HG03135 (cell line): ENCODE measurements at regions not wholly inside any gene's neighbourhood (a gene's known extent, or its start where the extent isn't known, plus 50 kb on each side); places are given as distances from the start of the nearest gene placed in this dataset.
"Not testable (repeated sequence)": the region's sequence is repeated elsewhere in the genome, so short reads cannot be mapped to it uniquely, and the experiment has no call there.

Experiments
- ATAC-seq: cut with Tn5 transposase; IDR thresholded peaks from one replicate; pipeline ENCODE4 v1.9.1; 2021; ENCODE audit warnings: mild to moderate bottlenecking, moderate library complexity; ENCODE audit not compliant: unreplicated experiment

GRCh38 chrX:87078231-87078630 lies 439.4 kb upstream of the KLHL4 start:
- ATAC-seq, result no peak

- ATAC-seq, result no peak
These were observed 419.1 kb upstream of the KLHL4 start for GRCh38 chrX:87098477-87098876.

- ATAC-seq, result no peak
These were observed 412.5 kb upstream of the KLHL4 start for GRCh38 chrX:87105131-87105530.

GRCh38 chrX:87110142-87110541 lies 407.5 kb upstream of the KLHL4 start:
- no peak for ATAC-seq

- no peak for ATAC-seq
These were observed 376.7 kb upstream of the KLHL4 start for GRCh38 chrX:87140800-87141483.

- ATAC-seq, result no peak
These were observed 357.1 kb upstream of the KLHL4 start for GRCh38 chrX:87160435-87161010.

GRCh38 chrX:87167841-87168240 lies 349.8 kb upstream of the KLHL4 start:
- ATAC-seq, result no peak

GRCh38 chrX:87178009-87178408 lies 339.6 kb upstream of the KLHL4 start:
- ATAC-seq, result not testable (repeated sequence)
